Transverse colon (tissue), 4 donors: ENCODE measurements at regions not wholly inside any gene's neighbourhood (a gene's known extent, or its start where the extent isn't known, plus 50 kb on each side); places are given as distances from the start of the nearest gene placed in this dataset.

ENCODE experiments used
- DNase-seq: peaks from one replicate; pipeline ENCODE4 v3.0.0-alpha.2; 2019
- H3K27ac ChIP-seq, 4 donors: fragments of 200-600 bp; sonication (generic); 2 replicates each; pipeline ENCODE4 v1.5.1; 2016 to 2018; ENCODE audit warnings: inconsistent platforms in 4 of 4
- H3K27me3 ChIP-seq: fragments of 200-600 bp; sonication (generic); 2 replicates; pipeline ENCODE4 v1.5.1; 2017; ENCODE audit warnings: inconsistent platforms
- H3K36me3 ChIP-seq, 4 donors: fragments of 200-600 bp; sonication (generic); 2 replicates each; pipeline ENCODE4 v1.5.1; 2017 to 2019; ENCODE audit warnings: inconsistent platforms in 4 of 4
- H3K4me1 ChIP-seq, 4 donors: fragments of 200-600 bp; sonication (generic); 2 replicates each; pipeline ENCODE4 v1.5.1; 2017 to 2020; ENCODE audit warnings: inconsistent platforms in 4 of 4
- H3K4me3 ChIP-seq, 4 donors: fragments of 200-600 bp; sonication (generic); 1 replicate in 1 of 4; 2 replicates in 3 of 4; pipeline versions ENCODE4 v1.5.1 to v1.6.1; 2017 to 2019; ENCODE audit warnings: inconsistent platforms in 4 of 4
- H3K9me3 ChIP-seq, 2 donors: fragments of 200-600 bp; sonication (generic); 2 replicates each; pipeline ENCODE4 v1.5.1; 2017 to 2019; ENCODE audit warnings: inconsistent platforms in 2 of 2
- CTCF ChIP-seq, 5 experiments: fragments of 200-600 bp in 3 of 5; fragments of 450-650 bp in 2 of 5; sonication (generic) in 3 of 5; IDR thresholded peaks; 1 replicate in 2 of 5; 2 replicates in 3 of 5; pipeline ENCODE4 v1.5.1; 2016 to 2017; ENCODE audit warnings: antibody characterized with exemption in 5 of 5, inconsistent platforms in 3 of 5, mild to moderate bottlenecking in 2 of 5, moderate library complexity in 1 of 5
- EP300 ChIP-seq: sonication (generic); formaldehyde crosslinking; IDR thresholded peaks from one replicate; pipeline ENCODE4 v1.6.1; 2017; ENCODE audit warnings: antibody characterized with exemption, low read depth
- POLR2A ChIP-seq: fragments of 450-650 bp; IDR thresholded peaks from one replicate; pipeline ENCODE4 v1.6.1; 2016; ENCODE audit warnings: antibody characterized with exemption, mild to moderate bottlenecking, moderate library complexity
- POLR2AphosphoS5 ChIP-seq, 3 donors: sonication (generic); formaldehyde crosslinking; IDR thresholded peaks; one replicate each; pipeline ENCODE4 v1.6.1; 2016; ENCODE audit warnings: antibody characterized with exemption in 3 of 3
- WGBS, 2 donors: methylation state at CpG; one replicate each; pipeline ENCODE4 v1.1.5; 2018; ENCODE audit warnings: low coverage in 1 of 2; 5-methylcytosine and 5-hydroxymethylcytosine counted together
- in situ Hi-C, 4 donors: fragments of 200-750 bp; cut with MboI; loops; one replicate each; pipeline versions ENCODE4 v1.15.0 to v1.15.1; 2017; ENCODE audit warnings: low sequenced_read_pairs in 3 of 4, low pct_ligation_motif_present in 1 of 4, low pct_unique_long_range_greater_than_20kb in 1 of 4
- intact Hi-C: fragments of 100-400 bp; cut with DNase I; formaldehyde crosslinking; loops from one replicate; pipeline ENCODE4 v1.15.1; 2023; ENCODE audit warnings: low total_unique reads

GRCh38 chr4:153131596-153131995 lies 72.6 kb upstream of the TRIM2 start:
- intact Hi-C loops (no loop called here), in situ Hi-C loops (loop anchor here in 2 of 4 donors (25.0 kb wide), 2 partner anchors 181 to 456 kb away; no protein-coding TSS in a partner anchor)
- H3K27ac ChIP-seq, result no peak overlapping the region
- no peak overlapping the region for H3K4me3 ChIP-seq
- no peak for DNase-seq
- TF ChIP-seq EP300, result no peak
- TF ChIP-seq POLR2A, result no peak
- H3K27me3 ChIP-seq, result no peaks in the 10 kb centered on the region
- H3K4me1 ChIP-seq, result no peaks in the 10 kb centered on the region
- H3K36me3 ChIP-seq, result no peaks in the 10 kb centered on the region
- no peaks in the 10 kb centered on the region for H3K9me3 ChIP-seq
- 58 to 69% methylated on average over 5 to 7 of the region's 7 CpGs for WGBS, 2 donors

GRCh38 chr4:153137159-153137558 lies 67.1 kb upstream of the TRIM2 start:
- Histone ChIP-seq H3K27me3 (no peaks in the 10 kb centered on the region), H3K27ac (no peak overlapping the region), H3K9me3 (no peaks in the 10 kb centered on the region), H3K4me1 (peaks cover 0 to 5% (median 0%) of the 10 kb centered on the region in 4 donors), H3K36me3 (no peaks in the 10 kb centered on the region), H3K4me3 (no peak overlapping the region)
- intact Hi-C loops, result no loop called here
- TF ChIP-seq EP300 (no peak), POLR2AphosphoS5 (IDR thresholded peaks at IDR 0.05) (no peak)
- WGBS, 2 donors, result 19 to 44% methylated on average over 6 of the region's 6 CpGs
- no peak for DNase-seq
- in situ Hi-C loops, result loop anchor here in 2 of 4 donors (25.0 kb wide), 2 partner anchors 175 to 450 kb away; no protein-coding TSS in a partner anchor

GRCh38 chr4:153137677-153138630 lies 66.3 kb upstream of the TRIM2 start:
- TF ChIP-seq EP300, result no peak
- TF ChIP-seq CTCF (IDR thresholded peaks at IDR 0.05), result no peak
- TF ChIP-seq POLR2A, result no peak
- TF ChIP-seq POLR2AphosphoS5 (IDR thresholded peaks at IDR 0.05), result no peak
- intact Hi-C loops (no loop called here), in situ Hi-C loops (loop anchor here in 2 of 4 donors (25.0 kb wide), 2 partner anchors 174 to 449 kb away; no protein-coding TSS in a partner anchor)
- H3K9me3 ChIP-seq, result no peaks in the 10 kb centered on the region
- H3K27ac ChIP-seq, result no peak overlapping the region
- no peaks in the 10 kb centered on the region for H3K27me3 ChIP-seq
- H3K4me3 ChIP-seq, result no peak overlapping the region
- no peaks in the 10 kb centered on the region for H3K36me3 ChIP-seq
- H3K4me1 ChIP-seq, result peaks cover 0 to 8% (median under 1%) of the 10 kb centered on the region in 4 donors
- no peak for DNase-seq
- WGBS, 2 donors, result 77 to 86% methylated on average over 3 to 8 of the region's 8 CpGs

GRCh38 chr4:153138736-153139135 lies 65.5 kb upstream of the TRIM2 start:
- TF ChIP-seq POLR2AphosphoS5 (IDR thresholded peaks at IDR 0.05) (no peak), POLR2A (no peak), CTCF (IDR thresholded peaks at IDR 0.05) (no peak), EP300 (no peak)
- Histone ChIP-seq H3K27me3 (no peaks in the 10 kb centered on the region), H3K4me1 (peaks cover 0 to 16% (median 7%) of the 10 kb centered on the region in 4 donors), H3K9me3 (no peaks in the 10 kb centered on the region), H3K36me3 (no peaks in the 10 kb centered on the region), H3K27ac (no peak overlapping the region), H3K4me3 (no peak overlapping the region)
- 60 to 64% methylated on average over 5 of the region's 5 CpGs for WGBS, 2 donors
- intact Hi-C loops, result no loop called here
- in situ Hi-C loops, result loop anchor here in 2 of 4 donors (25.0 kb wide), 2 partner anchors 174 to 449 kb away; no protein-coding TSS in a partner anchor
- no peak for DNase-seq

- in situ Hi-C loops, result loop anchor here (5.0 to 25.0 kb wide), 6 partner anchors 172 to 447 kb away; no protein-coding TSS in a partner anchor
- no peak for TF ChIP-seq POLR2A
- no peak for TF ChIP-seq CTCF (IDR thresholded peaks at IDR 0.05)
- no peak for TF ChIP-seq EP300
- TF ChIP-seq POLR2AphosphoS5 (IDR thresholded peaks at IDR 0.05), result no peak
These were observed 63.9 kb upstream of the TRIM2 start for GRCh38 chr4:153140294-153140693.

More at GRCh38 chr4:153140294-153140693, 63.9 kb upstream of the TRIM2 start:
- no peaks in the 10 kb centered on the region for H3K9me3 ChIP-seq
- H3K36me3 ChIP-seq, result no peaks in the 10 kb centered on the region
- peaks cover 0 to 20% (median 10%) of the 10 kb centered on the region in 4 donors for H3K4me1 ChIP-seq
- DNase-seq, result no peak
- intact Hi-C loops, result loop anchor here (5.0 to 10.0 kb wide), 3 partner anchors 62 to 435 kb away; partner anchors contain the start of gene TRIM2
- H3K4me3 ChIP-seq, result no peak overlapping the region
- H3K27ac ChIP-seq, result no peak overlapping the region
- WGBS, 2 donors, result 92 to 94% methylated on average over 2 to 5 of the region's 5 CpGs
- H3K27me3 ChIP-seq, result no peaks in the 10 kb centered on the region
